Omental fat pad (tissue), 3 donors: ENCODE measurements at regions not wholly inside any gene's neighbourhood (a gene's known extent, or its start where the extent isn't known, plus 50 kb on each side); places are given as distances from the start of the nearest gene placed in this dataset.
A peak's percentile ranks its signal among the peaks of the same experiment; 100 is the strongest.

Experiments used
- ATAC-seq: fragments of 150-250 bp; one replicate; pipeline ENCODE4 v1.9.1; 2016; ENCODE audit warnings: mild to moderate bottlenecking, moderate library complexity; ENCODE audit not compliant: low FRiP score
- DNase-seq: peaks from one replicate; pipeline ENCODE4 v3.0.0-alpha.2; 2019; ENCODE audit warnings: low spot score
- CTCF ChIP-seq, 3 donors: fragments of 450-650 bp; IDR thresholded peaks; one replicate each; pipeline ENCODE4 v1.5.1; 2016 to 2017; ENCODE audit warnings: antibody characterized with exemption in 3 of 3, mild to moderate bottlenecking in 3 of 3, moderate library complexity in 2 of 3

DNA sequence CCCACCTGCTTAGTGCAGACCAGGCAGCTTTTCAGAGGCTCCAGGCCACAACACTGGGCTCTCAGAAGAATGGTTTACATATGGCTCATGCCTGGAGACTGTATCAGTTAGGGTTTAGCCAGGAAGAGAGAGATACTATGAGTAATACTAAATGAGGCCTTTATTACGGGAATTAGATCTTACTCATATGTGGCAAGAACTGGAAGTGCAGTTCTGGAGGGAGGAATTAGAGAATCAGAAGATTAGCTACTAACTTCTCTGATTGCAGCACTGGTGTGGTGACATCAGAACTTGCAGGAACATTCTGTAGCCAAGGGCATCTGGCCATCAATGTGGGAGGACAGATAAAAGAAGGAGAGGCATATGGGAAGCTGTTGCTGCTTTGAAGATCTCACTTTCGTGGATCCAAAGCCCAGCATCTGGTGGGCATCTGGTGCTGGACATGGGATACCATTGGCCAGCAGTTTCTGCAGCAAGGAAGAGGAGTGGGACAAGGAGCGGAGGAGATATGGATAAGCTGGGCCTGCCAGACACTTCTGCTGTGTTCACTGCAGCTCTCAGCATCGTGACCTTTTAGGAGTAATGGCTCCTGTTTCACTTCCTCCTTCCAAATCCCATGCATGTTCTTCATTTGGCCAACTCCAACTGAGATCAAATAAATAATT, 248.5 kb downstream of the BTBD3 start:
- TF ChIP-seq CTCF (IDR thresholded peaks at IDR 0.05), result no peak
- ATAC-seq (peak; percentile 83), DNase-seq (no peak)

DNA sequence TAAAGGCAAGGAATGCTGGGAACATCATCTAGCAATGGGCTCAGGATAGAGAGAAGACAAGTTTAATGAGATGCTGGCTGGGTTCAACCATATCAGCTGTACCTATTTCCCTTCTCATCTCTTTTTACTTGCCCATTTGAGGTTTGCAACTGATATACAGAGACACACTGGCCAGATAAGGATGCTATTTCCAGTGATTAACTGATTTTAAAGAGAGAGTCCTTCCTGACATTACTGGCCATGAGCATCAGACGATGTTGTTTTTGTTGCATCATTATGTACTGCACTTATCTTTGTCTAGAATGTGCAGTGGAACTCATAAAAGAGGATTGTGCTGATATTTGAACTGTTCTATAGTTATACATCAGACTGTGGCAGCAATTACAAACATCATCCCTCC, 252.7 kb downstream of the BTBD3 start:
- no peak for ATAC-seq

GRCh38 chr20:12171923-12172524, 254.3 kb downstream of the BTBD3 start:
- ATAC-seq, result no peak
- no peak for TF ChIP-seq CTCF (IDR thresholded peaks at IDR 0.05)
- no peak for DNase-seq

More for the DNA sequence above, 252.7 kb downstream of the BTBD3 start:
- DNase-seq, result no peak
- TF ChIP-seq CTCF (IDR thresholded peaks at IDR 0.05), result no peak

DNA sequence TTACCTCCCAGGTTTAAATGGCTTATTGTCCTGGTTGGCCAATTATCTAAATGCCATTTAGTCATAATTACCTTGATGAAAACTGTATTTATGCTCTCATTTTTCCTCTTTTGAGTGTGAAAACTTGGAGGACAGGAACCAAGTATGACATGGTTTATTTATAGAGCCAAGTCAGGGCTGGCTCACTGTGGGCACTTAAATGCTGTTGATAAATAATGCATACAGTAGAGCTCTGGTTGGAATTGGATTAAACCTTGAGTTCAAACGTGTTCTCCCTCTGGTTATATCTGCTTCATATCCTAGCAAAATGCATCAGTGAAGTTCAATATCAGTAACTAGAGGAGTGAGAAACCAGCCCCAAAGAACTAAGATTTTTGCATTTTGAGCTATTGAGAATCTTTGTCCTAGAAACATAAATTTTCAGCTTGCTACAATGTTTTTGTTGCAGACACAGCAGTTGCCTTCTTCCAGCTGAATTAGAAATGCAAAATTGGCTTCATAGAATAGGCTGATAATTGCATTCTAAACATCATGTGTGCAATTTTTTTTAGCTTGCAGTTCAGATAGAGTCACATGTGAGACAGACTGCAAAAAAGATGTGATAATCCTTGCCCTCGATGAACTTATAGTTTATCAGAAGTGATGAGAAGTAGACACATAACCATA, 255.8 kb downstream of the BTBD3 start:
- no peak for TF ChIP-seq CTCF (IDR thresholded peaks at IDR 0.05)
- ATAC-seq, result no peak
- DNase-seq, result no peak

GRCh38 chr20:12175538-12175937, 257.8 kb downstream of the BTBD3 start:
- no peak for DNase-seq
- no peak for ATAC-seq
- TF ChIP-seq CTCF (IDR thresholded peaks at IDR 0.05), result no peak

GRCh38 chr20:12177657-12178293, 260.1 kb downstream of the BTBD3 start:
- no peak for ATAC-seq

More at GRCh38 chr20:12177657-12178293, 260.1 kb downstream of the BTBD3 start:
- no peak for DNase-seq
- no peak for TF ChIP-seq CTCF (IDR thresholded peaks at IDR 0.05)
